GM18505 (cell line): ENCODE measurements at regions not wholly inside any gene's neighbourhood (a gene's known extent, or its start where the extent isn't known, plus 50 kb on each side); places are given as distances from the start of the nearest gene placed in this dataset.

Source experiments
- ATAC-seq: cut with Tn5 transposase; IDR thresholded peaks from one replicate; pipeline ENCODE4 v1.9.1; 2021; ENCODE audit not compliant: unreplicated experiment
- POLR2A ChIP-seq: IDR thresholded peaks from 4 replicates; pipeline ENCODE4 v1.6.1; 2011; ENCODE audit warnings: borderline replicate concordance; ENCODE audit not compliant: insufficient read depth, insufficient read length; ENCODE audit errors: extremely low read depth

DNA sequence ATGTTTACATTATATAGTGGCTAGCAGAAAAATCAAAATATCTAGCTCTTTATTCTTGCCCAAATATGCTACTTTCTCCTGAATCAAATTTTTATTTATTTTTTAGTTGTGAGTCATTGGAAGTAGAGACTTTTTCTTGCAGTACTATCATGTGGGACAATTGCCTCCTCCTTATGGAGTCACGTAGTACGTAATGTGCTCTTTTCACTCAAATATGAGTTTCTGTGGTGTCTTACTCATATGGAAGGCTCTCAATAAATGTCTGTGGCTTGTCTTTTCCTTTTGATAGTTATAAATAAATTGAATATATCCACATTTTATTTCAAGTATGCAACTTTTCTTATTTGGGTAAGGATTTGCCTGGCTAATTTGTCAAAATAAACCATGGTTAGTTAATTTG lies 1411.0 kb upstream of the SLC10A2 start:
- ATAC-seq, result no peak
- TF ChIP-seq POLR2A, result no peak

DNA sequence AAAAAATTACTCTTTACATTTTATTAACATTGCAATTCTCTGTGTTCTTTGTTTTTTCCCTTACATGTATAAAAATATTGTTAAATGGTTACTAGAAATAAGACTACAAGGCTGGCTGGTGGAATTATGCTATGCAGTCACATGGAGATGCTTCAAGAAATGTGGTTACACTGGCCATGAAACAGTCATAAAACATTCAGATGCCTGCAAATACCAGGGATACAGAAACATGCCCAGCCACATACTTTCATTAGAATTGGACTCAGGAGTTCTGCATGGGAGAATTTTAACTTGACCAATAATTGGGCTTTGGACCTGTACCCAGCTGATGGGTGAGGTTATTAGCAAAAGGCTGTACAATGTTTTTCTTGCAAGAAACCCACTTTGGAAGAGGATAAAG lies 1407.7 kb upstream of the SLC10A2 start:
- no peak for ATAC-seq

DNA sequence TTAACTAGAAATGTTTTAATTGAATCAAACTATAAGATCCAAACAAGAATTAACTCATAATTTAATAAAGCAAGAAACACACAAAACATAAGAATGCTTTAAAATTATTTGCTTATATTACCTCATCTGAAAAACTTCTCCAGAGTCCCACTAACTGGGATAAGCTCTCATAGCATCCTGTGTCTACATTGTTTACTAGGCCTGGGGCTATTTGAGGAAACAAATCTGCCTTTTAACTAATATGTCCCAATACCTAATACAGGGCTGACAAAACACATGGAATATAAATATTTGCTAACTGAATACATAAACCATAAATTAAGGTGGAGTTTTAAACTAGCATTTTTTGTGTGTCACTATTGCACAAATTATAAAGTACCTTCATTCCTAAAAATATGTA lies 1399.8 kb upstream of the SLC10A2 start:
- no peak for ATAC-seq
- TF ChIP-seq POLR2A, result no peak

More for the DNA sequence above, 1407.7 kb upstream of the SLC10A2 start:
- no peak for TF ChIP-seq POLR2A

DNA sequence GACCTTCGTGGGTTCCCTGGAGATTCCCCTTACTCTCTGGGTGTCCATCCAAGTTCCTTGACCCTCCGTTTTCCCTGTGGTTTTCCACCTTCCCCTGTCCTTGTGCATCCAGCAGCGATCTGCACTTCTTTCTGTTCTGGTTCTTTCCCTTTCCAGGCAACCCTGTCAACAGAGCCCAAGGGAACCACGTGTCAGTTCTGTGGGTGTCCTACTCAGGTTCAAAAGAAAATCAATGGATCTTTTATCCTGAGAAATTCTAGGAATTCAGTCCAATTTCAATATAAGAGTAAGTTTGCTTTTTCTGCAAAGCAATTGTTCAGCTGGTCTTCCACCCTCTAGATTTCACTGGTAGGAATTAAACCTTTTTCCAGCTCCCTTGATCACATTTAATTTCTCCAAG lies 1394.8 kb upstream of the SLC10A2 start:
- ATAC-seq, result no peak
- TF ChIP-seq POLR2A, result no peak

DNA sequence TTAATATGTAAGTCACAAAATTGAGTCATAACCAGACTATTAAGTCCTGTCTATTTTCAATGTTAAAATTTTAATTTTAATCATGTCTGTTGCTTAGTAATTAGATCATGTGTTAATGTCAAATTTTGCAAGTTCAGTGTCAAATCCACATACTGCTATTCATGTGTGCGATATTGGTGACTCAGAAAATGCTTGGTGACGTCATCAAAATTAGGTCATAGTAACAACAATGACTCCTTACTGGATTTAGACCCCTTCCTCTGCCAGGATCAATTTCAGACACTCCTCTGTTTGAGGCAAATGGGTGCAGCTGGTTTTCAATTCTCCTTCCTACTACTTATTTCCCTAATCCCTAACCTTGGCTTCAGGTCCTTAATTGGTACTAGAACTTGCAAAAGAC lies 1394.3 kb upstream of the SLC10A2 start:
- no peak for TF ChIP-seq POLR2A
- no peak for ATAC-seq

DNA sequence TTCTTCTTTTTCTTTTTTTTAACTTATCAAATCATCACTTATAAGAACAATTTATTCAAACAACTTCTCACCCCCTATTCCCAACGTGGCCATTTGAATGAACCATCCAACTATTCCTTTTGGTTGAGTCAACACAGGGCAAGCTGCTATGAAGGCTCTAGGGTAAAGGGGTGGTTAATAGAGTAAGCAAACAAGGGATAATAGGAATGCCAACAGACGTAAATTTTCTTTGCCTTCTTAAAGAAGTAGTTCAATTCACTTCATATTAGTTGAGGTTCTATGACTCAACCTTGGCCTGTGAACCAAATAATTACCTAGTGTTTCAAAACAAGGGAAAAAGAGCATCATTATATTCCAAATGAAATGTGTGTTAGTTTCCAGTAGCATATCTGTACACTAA lies 1383.8 kb upstream of the SLC10A2 start:
- ATAC-seq, result no peak
- TF ChIP-seq POLR2A, result no peak

DNA sequence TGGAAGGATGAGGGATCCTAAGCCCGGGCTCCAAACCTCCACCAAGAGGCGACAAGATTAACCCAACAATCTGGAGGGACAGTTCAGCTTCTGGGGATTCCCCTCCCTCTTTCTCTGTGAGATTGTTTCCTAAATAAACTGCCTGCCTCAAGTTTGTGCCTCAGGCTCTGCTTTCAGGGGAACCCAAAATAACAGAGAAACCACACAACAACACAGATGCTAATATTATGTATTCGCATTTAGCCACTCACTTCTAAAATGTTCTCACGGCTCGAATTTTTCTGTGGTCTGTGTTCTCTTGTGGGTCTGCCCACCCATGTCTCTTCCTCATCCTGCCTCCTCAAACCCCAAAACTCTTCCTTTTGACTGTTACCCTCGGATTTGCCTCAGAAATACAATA lies 1381.1 kb upstream of the SLC10A2 start:
- no peak for ATAC-seq
- TF ChIP-seq POLR2A, result no peak

DNA sequence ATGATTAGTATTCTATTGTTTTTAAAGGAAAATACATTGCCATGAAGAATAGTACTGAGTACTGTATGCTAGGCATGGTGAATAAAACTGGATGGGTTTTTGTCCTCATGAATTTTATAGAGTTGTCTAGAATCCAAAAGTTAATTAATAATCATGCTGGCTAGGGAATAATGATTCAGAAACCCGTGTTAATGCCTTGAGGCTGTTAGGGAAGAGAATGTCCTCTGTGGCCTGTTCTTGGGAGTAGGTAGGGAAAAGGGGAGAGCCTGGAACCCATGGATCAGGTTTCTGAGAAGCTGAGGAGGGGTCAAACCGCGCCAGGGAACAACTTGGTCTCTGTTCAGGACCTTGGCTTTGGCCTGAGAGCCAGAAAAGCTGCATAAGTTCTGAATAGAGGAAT lies 1376.3 kb upstream of the SLC10A2 start:
- no peak for TF ChIP-seq POLR2A
- no peak for ATAC-seq

DNA sequence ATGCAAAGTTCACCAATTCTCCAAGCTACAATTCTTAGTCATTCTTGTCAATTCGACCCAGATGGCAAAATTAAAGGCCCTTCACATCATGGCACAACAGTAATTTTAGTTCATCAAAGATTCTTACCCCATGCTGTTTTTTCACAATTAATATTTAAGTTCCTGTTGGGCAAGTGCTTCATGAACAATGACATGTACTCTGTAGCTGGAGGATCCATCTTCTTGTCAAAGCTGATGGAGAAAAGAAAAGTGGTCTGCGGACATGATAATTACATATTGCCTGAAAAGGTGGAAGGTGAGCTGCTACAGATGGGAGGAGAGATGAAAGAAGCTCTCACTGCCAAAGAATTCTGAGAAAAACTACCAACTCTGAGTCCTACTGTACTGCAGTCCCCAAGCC lies 1370.3 kb upstream of the SLC10A2 start:
- no peak for ATAC-seq
- TF ChIP-seq POLR2A, result no peak

DNA sequence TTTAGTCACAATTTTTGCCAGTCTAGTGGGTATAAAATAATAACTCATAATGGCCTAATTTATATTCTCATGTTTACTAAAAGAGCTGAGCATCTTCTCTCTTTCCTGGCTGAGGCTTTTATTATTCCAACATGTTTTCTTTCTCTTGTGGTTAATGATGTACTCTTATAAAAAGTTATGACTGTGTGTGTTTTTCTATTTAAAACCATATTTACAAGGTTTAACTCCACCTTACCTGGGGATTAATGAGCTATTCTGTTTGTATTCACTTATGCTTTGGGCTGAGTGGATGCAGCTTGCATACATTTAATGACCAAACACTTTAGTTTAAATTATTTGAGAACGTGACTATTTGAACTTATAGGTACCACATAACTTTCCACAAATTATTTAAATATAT lies 1365.7 kb upstream of the SLC10A2 start:
- no peak for TF ChIP-seq POLR2A
- ATAC-seq, result no peak

DNA sequence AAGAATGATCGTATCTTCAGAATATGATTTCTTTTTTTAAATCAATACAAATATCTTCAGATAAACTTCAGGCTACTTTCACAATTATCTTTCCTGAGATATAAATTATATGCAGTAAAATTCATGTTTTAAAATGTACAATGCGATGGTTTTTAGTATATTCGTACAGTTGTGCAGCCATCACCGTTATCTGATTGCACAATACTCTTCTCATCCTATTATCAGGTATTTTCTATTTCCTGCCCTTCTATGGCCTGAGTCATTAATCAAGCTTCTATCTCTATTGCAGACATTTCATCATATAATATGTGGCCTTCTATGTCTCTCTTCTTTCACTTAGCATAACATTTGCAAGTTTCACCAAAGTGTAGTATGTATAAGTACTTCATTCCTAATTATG lies 1360.2 kb upstream of the SLC10A2 start:
- no peak for ATAC-seq
- no peak for TF ChIP-seq POLR2A

DNA sequence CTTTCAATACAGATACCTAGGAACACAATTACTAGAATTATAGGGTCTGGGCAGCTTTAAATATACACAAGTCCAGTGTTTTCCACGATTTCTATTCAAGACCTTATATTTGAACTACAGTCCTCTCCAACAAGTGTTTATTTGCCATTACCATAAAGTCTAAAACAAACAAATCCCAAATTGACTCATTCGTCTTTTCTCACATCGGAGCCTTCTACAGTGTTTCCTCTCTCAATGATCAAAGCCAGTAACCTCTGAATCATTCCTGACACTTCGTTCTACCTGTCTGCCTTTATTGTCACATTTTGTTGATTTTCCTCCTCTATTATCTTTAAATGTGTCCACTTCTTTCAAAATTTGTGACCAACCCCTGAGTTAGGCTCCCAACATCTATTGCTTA lies 1356.5 kb upstream of the SLC10A2 start:
- TF ChIP-seq POLR2A, result no peak
- no peak for ATAC-seq

DNA sequence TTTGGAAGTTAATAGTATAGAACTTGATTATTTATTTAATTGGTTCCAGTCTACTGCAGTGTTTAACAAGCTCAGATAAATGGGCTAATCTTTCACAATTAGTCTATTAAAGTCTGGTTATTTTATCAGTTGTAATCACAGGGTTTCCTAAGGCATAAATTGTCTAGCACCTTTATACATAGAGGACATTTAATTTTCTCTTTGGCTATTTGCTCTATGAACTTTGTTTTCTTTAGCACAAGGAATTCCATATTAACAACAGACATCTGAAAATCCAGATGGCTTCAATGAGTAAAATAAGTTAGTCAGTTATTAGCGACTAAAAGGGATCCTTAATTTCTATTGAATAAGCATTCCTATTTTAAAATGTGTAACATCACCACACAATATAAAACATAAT lies 1350.8 kb upstream of the SLC10A2 start:
- ATAC-seq, result no peak
- TF ChIP-seq POLR2A, result no peak

DNA sequence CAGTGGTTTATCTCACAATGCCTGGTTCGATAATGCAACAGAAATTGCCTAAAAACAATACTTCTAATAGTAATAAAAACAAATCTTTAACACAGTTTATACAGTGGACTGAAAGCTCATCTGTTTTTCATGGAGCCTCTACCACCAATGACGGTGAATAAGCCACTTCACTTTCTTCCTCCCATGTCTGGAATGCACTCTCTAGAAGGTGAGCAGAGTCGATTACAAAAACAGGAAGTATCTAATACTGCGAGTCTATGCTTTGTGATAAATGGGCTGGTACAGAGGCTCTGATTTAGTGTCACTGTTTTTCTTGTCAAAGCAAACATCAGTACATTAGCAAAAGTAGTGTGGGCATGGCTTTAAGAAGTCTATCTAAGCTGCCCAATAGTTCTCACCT lies 1348.6 kb upstream of the SLC10A2 start:
- no peak for TF ChIP-seq POLR2A
- ATAC-seq, result no peak

DNA sequence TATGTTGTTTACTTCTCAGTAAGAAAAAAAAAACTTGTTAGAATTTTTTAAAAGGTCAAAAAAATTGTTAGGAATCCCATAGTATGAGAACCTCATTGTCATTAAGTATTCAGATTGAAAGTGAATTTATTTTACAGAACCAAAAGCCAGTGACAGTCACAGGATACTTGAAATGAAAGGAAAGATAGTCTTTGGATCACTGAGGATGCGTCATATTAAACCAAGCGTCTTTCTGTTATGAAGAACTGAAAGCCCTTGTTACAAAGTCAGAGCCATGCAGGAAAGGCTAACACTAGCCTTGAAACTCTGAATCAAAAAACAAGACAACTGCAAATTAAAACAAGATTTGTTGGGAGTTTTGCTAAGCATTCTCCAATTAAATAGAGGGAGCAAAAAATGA lies 1348.0 kb upstream of the SLC10A2 start:
- no peak for TF ChIP-seq POLR2A
- ATAC-seq, result no peak
